Lower leg skin (tissue), 4 donors: ENCODE measurements at regions not wholly inside any gene's neighbourhood (a gene's known extent, or its start where the extent isn't known, plus 50 kb on each side); places are given as distances from the start of the nearest gene placed in this dataset.

Experiments
- DNase-seq, 2 donors: peaks; one replicate each; pipeline ENCODE4 v3.0.0-alpha.2; 2019; ENCODE audit warnings: low spot score in 2 of 2
- H3K4me3 ChIP-seq: fragments of 200-600 bp; sonication (generic); 2 replicates; pipeline ENCODE4 v1.5.1; 2017; ENCODE audit warnings: mild to moderate bottlenecking, low read depth; ENCODE audit not compliant: poor library complexity, severe bottlenecking
- POLR2A ChIP-seq, 2 donors: fragments of 450-650 bp; IDR thresholded peaks; one replicate each; pipeline ENCODE4 v1.6.1; 2016 to 2017; ENCODE audit warnings: antibody characterized with exemption in 2 of 2, mild to moderate bottlenecking in 1 of 2, moderate library complexity in 1 of 2
- WGBS, 2 donors: methylation state at CpG; one replicate each; pipeline ENCODE4 v1.1.5; 2018; 5-methylcytosine and 5-hydroxymethylcytosine counted together
- intact Hi-C: fragments of 100-400 bp; cut with DNase I; formaldehyde crosslinking; loops from one replicate; pipeline ENCODE4 v1.15.0; 2023; ENCODE audit warnings: low total_unique reads
- TF ChIP-seq, protein P1 (sequence below), 3 donors: fragments of 450-650 bp; IDR thresholded peaks; one replicate each; pipeline ENCODE4 v1.5.1; 2016; ENCODE audit warnings: antibody characterized with exemption in 3 of 3, mild to moderate bottlenecking in 3 of 3, moderate library complexity in 2 of 3

DNA sequence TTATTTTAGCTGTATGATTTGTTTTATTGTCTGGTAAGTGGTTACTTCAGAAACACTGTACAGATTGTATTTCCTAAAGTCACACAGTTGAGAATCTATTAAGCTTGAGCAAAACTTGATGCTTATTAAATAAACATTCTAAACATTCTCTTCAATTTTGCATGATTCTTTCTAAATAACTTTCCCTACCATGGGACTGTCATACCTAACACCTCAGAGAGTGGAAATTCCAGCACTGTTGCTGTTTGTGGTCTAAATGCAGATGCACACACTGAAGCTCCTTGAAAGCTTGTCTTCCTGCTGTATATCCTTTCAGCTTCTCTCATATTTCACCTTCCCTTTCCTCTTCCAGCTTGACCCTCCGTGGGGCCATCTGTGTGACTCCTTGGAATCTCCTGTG lies 392.0 kb downstream of the LRIG3 start:
- intact Hi-C loops, result no loop called here
- 0% methylated on average over 1 of the region's 1 CpG for WGBS, 2 donors
- TF ChIP-seq, protein P1, sequence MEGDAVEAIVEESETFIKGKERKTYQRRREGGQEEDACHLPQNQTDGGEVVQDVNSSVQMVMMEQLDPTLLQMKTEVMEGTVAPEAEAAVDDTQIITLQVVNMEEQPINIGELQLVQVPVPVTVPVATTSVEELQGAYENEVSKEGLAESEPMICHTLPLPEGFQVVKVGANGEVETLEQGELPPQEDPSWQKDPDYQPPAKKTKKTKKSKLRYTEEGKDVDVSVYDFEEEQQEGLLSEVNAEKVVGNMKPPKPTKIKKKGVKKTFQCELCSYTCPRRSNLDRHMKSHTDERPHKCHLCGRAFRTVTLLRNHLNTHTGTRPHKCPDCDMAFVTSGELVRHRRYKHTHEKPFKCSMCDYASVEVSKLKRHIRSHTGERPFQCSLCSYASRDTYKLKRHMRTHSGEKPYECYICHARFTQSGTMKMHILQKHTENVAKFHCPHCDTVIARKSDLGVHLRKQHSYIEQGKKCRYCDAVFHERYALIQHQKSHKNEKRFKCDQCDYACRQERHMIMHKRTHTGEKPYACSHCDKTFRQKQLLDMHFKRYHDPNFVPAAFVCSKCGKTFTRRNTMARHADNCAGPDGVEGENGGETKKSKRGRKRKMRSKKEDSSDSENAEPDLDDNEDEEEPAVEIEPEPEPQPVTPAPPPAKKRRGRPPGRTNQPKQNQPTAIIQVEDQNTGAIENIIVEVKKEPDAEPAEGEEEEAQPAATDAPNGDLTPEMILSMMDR (IDR thresholded peaks at IDR 0.05), result no peak
- H3K4me3 ChIP-seq, result no peak overlapping the region
- DNase-seq, result no peak

DNA sequence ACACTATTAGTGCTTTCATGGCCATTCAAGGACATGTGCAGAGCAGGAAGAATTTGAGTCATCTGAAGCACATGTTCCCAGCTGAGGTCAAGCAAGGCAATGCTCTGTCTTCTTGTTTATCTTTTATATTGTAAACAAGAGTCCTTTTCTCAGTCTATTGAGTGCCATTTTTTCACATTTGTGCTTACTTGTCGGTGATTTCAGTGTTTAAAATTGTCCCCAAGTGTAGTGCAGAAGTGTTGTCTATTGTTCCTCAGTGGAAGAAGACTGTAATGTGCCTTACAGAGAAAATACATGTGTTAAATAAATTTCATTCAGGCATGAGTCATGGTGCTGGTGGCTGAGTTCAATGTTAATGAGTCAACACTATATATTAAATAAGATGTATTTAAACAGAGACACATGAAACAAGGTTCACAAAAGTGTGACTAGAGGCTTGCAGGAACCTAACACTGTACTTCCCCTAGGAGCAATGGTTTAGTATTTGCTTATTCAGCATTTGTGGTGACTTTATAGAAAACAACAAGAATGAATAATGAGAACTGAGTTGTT lies 391.1 kb downstream of the LRIG3 start:
- H3K4me3 ChIP-seq, result no peak overlapping the region
- no peak for TF ChIP-seq POLR2A (IDR thresholded peaks at IDR 0.05)
- TF ChIP-seq, protein P1 (IDR thresholded peaks at IDR 0.05), result no peak
- WGBS, 2 donors, result 33 to 43% methylated on average over 1 of the region's 1 CpG
- intact Hi-C loops, result no loop called here
- no peak for DNase-seq

DNA sequence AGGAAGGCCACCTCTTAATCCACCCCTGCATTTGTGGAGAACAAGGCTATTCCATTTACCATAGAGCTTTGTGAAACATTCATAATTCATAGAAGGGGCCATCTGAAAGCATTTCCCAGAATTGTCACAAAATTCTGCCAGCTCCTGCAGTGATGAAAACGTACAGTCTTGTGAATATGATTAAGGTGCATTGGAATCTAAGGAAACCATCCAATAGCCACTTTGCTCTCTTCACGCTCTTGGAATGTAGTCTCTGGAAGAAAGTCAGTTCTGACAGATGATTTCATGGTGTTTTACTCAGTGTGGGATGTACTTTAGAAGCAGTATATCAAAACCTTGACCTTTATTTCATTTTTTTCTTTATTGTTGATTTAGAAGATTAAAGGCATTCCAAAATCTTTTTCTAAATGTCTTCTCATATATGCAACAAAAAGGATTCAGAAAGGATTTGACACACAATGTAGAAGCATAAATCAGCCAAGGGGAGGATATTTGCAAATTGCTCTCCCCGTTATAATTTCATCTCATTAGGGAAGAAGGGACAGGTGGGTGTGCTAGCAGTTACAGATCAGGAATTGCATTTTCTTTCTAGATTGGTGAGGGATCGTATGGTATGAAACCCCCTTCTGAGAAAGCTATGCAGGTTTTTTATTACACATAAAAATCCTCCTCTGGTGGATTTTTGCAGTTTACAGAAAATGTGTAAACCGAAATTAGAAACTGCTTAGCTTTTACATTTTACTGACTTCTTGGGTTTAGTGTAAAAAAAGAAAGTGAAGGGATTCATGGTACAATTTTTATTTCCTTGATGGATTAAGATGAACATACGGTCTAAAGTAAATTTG lies 390.2 kb downstream of the LRIG3 start:
- no peak overlapping the region for H3K4me3 ChIP-seq
- DNase-seq, result peak in 1 of 2 donors; percentile 35
- TF ChIP-seq, protein P1 (IDR thresholded peaks at IDR 0.05), result no peak
- no peak for TF ChIP-seq POLR2A (IDR thresholded peaks at IDR 0.05)
- WGBS, 2 donors, result 39 to 44% methylated on average over 6 of the region's 6 CpGs
- intact Hi-C loops, result no loop called here

DNA sequence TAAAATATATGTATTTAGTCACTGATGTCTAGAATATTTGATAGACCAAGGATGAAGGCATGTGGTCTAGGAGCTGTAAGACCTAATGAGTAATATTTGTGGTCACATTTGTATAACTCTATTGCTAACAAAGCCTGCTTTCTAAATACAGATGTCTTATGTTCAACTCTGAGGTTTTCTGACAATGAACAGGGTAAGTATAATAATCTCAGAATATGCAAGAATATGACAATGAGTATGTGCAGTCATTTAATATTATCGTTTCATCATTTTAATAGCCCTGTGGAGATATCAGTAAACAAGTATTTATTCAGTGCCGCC lies 389.6 kb downstream of the LRIG3 start:
- H3K4me3 ChIP-seq, result no peak overlapping the region
- DNase-seq, result no peak
- TF ChIP-seq, protein P1 (IDR thresholded peaks at IDR 0.05), result no peak
- no peak for TF ChIP-seq POLR2A (IDR thresholded peaks at IDR 0.05)
- intact Hi-C loops, result no loop called here
- WGBS, 2 donors, result 82 to 85% methylated on average over 2 of the region's 2 CpGs

DNA sequence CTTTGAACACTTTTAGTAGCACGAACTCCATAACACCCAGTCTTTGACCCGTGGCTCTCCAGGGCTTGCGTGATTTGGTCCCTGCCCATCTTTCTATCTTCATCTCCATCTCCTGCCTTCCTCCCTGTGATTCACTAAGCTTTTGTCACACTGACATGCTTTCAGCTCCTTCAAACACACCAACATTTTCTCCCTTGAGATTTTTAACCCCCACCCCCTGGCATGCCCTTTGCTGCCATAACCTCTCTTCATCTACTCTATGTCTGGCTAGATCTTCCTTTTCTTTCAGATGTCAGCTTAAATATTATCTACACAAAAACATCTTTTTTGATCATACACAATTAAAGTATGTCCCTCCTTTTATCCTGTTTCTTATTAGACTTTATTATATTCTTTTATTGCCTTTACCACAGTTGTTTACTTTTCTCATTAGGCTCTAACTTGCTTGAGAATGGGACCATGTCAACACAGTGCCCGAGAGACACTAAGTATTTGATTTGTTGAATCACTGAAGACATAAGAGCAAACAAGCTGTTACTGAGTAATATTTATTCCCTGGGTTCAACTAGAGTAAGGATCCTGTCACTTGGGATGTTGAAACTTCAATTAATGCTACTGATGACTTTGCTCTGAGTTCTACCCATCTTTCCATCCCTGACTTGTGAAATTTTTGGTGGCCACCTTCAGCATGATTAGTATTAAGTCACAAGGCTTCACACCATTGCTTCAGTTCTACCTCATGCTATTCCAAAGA lies 387.3 kb downstream of the LRIG3 start:
- no peak for TF ChIP-seq POLR2A (IDR thresholded peaks at IDR 0.05)
- TF ChIP-seq, protein P1 (IDR thresholded peaks at IDR 0.05), result no peak
- H3K4me3 ChIP-seq, result no peak overlapping the region
- intact Hi-C loops, result no loop called here
- no peak for DNase-seq
- WGBS, 2 donors, result 67 to 71% methylated on average over 4 of the region's 4 CpGs
